DND-41 (cell line): ENCODE measurements at regions not wholly inside any gene's neighbourhood (a gene's known extent, or its start where the extent isn't known, plus 50 kb on each side); places are given as distances from the start of the nearest gene placed in this dataset.

Experiments used
- ATAC-seq: fragments of 200-7000 bp; cut with Tn5 transposase; 3 replicates; pipeline ENCODE4 v1.9.1; 2021; ENCODE audit warnings: low read depth; ENCODE audit not compliant: insufficient read depth
- DNase-seq: peaks from one replicate; pipeline ENCODE4 v3.0.0-alpha.2; 2020
- H2AFZ ChIP-seq: 2 replicates; pipeline ENCODE4 v1.6.0; 2012; ENCODE audit warnings: low read depth, low read length
- H3K27ac ChIP-seq: 2 replicates; pipeline ENCODE4 v1.5.1; 2012; ENCODE audit warnings: low read length, inconsistent platforms
- H3K27me3 ChIP-seq: fragments of 200-600 bp; sonication (generic); 2 replicates; pipeline ENCODE4 v1.6.0; 2012; ENCODE audit warnings: low read length, mild to moderate bottlenecking, inconsistent platforms; ENCODE audit not compliant: insufficient read depth, poor library complexity
- H3K36me3 ChIP-seq: 2 replicates; pipeline ENCODE4 v1.5.1; 2012; ENCODE audit warnings: low read length, inconsistent platforms; ENCODE audit not compliant: insufficient read depth
- H3K4me1 ChIP-seq: 2 replicates; pipeline ENCODE4 v1.5.1; 2012; ENCODE audit warnings: mild to moderate bottlenecking, low read length; ENCODE audit not compliant: insufficient read depth
- H3K4me2 ChIP-seq: 2 replicates; pipeline ENCODE4 v1.6.0; 2012; ENCODE audit warnings: mild to moderate bottlenecking, moderate library complexity, low read length, inconsistent platforms; ENCODE audit not compliant: insufficient read depth
- H3K4me3 ChIP-seq, 2 experiments: fragments of 200-600 bp in 1 of 2; shearing (Covaris generic) in 1 of 2; 2 replicates each; pipeline ENCODE4 v1.5.1; 2012 to 2016; ENCODE audit warnings: inconsistent platforms in 2 of 2, low read length in 2 of 2, mild to moderate bottlenecking in 2 of 2, low read depth in 1 of 2, moderate library complexity in 1 of 2
- H3K79me2 ChIP-seq: 2 replicates; pipeline ENCODE4 v1.6.0; 2012; ENCODE audit warnings: low read length, inconsistent platforms; ENCODE audit not compliant: insufficient read depth
- H3K9ac ChIP-seq: 2 replicates; pipeline ENCODE4 v1.6.0; 2012; ENCODE audit warnings: low read depth, mild to moderate bottlenecking, inconsistent platforms, low read length, moderate library complexity
- H3K9me3 ChIP-seq: 2 replicates; pipeline ENCODE4 v1.5.1; 2012; ENCODE audit warnings: low read length, moderate library complexity, mild to moderate bottlenecking, inconsistent platforms; ENCODE audit not compliant: insufficient read depth, severe bottlenecking
- H4K20me1 ChIP-seq: 2 replicates; pipeline ENCODE4 v1.6.0; 2012; ENCODE audit warnings: low read length; ENCODE audit not compliant: insufficient read depth
- CTCF ChIP-seq: IDR thresholded peaks from 2 replicates; pipeline ENCODE4 v1.5.1; 2012; ENCODE audit warnings: borderline replicate concordance, low read length, moderate library complexity, mild to moderate bottlenecking; ENCODE audit not compliant: poor library complexity, severe bottlenecking; ENCODE audit errors: extremely low read depth
- EZH2 ChIP-seq: IDR thresholded peaks from 3 replicates; pipeline ENCODE4 v1.6.1; 2012; ENCODE audit warnings: borderline replicate concordance, low read depth, mild to moderate bottlenecking, moderate library complexity, low read length, inconsistent platforms; ENCODE audit not compliant: severe bottlenecking

- TF ChIP-seq CTCF: no peak
- TF ChIP-seq EZH2: no peak
- Histone ChIP-seq H3K27me3 (no peaks in the 10 kb centered on the region), H3K9ac (no peak overlapping the region), H3K79me2 (no peaks in the 10 kb centered on the region), H3K4me3 (no peak overlapping the region), H3K27ac (no peak overlapping the region), H3K9me3 (no peaks in the 10 kb centered on the region), H4K20me1 (no peaks in the 10 kb centered on the region), H3K4me2 (no peak overlapping the region), H2AFZ (no peak overlapping the region), H3K36me3 (no peaks in the 10 kb centered on the region), H3K4me1 (peaks cover 7% of the 10 kb centered on the region)
- ATAC-seq: no peak
- DNase-seq: no peak
These were observed 144.7 kb upstream of the BTG1 start for GRCh38 chr12:92290350-92290695.

GRCh38 chr12:92289629-92290349 is 144.1 kb upstream of the BTG1 start:
- Histone ChIP-seq H2AFZ (no peak overlapping the region), H3K4me2 (no peak overlapping the region), H4K20me1 (no peaks in the 10 kb centered on the region), H3K4me3 (no peak overlapping the region), H3K27me3 (no peaks in the 10 kb centered on the region), H3K9me3 (no peaks in the 10 kb centered on the region), H3K9ac (no peak overlapping the region), H3K36me3 (no peaks in the 10 kb centered on the region), H3K27ac (no peak overlapping the region), H3K4me1 (peaks cover 2% of the 10 kb centered on the region; the same call in 1 of the 2 replicates), H3K79me2 (no peaks in the 10 kb centered on the region)
- no peak for TF ChIP-seq CTCF
- TF ChIP-seq EZH2: no peak
- DNase-seq: no peak
- ATAC-seq: no peak

GRCh38 chr12:92288561-92288960 is 142.9 kb upstream of the BTG1 start:
- Histone ChIP-seq H2AFZ (no peak overlapping the region), H3K4me1 (no peaks in the 10 kb centered on the region), H4K20me1 (no peaks in the 10 kb centered on the region), H3K27ac (no peak overlapping the region), H3K79me2 (no peaks in the 10 kb centered on the region), H3K9me3 (no peaks in the 10 kb centered on the region), H3K36me3 (no peaks in the 10 kb centered on the region), H3K9ac (no peak overlapping the region), H3K4me3 (no peak overlapping the region), H3K4me2 (no peak overlapping the region), H3K27me3 (no peaks in the 10 kb centered on the region)
- DNase-seq (no peak), ATAC-seq (no peak)
- TF ChIP-seq CTCF (no peak), EZH2 (no peak)
